NT2/D1 (cell line): ENCODE measurements at regions not wholly inside any gene's neighbourhood (a gene's known extent, or its start where the extent isn't known, plus 50 kb on each side); places are given as distances from the start of the nearest gene placed in this dataset.

Source experiments
- DNase-seq: peaks from one replicate; pipeline ENCODE4 v3.0.0-alpha.2; 2011; ENCODE audit warnings: low read depth, low spot score
- H3K27me3 ChIP-seq: 2 replicates; pipeline ENCODE4 v1.6.0; 2011; ENCODE audit warnings: mild to moderate bottlenecking; ENCODE audit not compliant: insufficient read length, insufficient read depth
- H3K36me3 ChIP-seq: 2 replicates; pipeline ENCODE4 v1.6.1; 2011; ENCODE audit warnings: mild to moderate bottlenecking, low read length, mixed read lengths; ENCODE audit not compliant: insufficient read depth, insufficient read length
- H3K4me1 ChIP-seq: 2 replicates; pipeline ENCODE4 v1.5.1; 2011; ENCODE audit not compliant: insufficient read depth, insufficient read length
- H3K4me3 ChIP-seq: 2 replicates; pipeline ENCODE4 v1.5.1; 2011; ENCODE audit warnings: low read depth; ENCODE audit not compliant: insufficient read length
- H3K9ac ChIP-seq: 2 replicates; pipeline ENCODE4 v1.6.0; 2011; ENCODE audit warnings: low read depth; ENCODE audit not compliant: insufficient read length
- H3K9me3 ChIP-seq: 2 replicates; pipeline ENCODE4 v1.5.1; 2011; ENCODE audit warnings: mild to moderate bottlenecking, low read length; ENCODE audit not compliant: insufficient read depth
- SUZ12 ChIP-seq: IDR thresholded peaks from 2 replicates; pipeline ENCODE4 v1.6.1; 2011; ENCODE audit not compliant: insufficient read length, insufficient read depth; ENCODE audit errors: extremely low read depth
- YY1 ChIP-seq: IDR thresholded peaks from 2 replicates; pipeline ENCODE4 v1.6.1; 2011; ENCODE audit not compliant: insufficient read length, insufficient read depth
- ZNF274 ChIP-seq: IDR thresholded peaks from 2 replicates; pipeline ENCODE4 v1.6.1; 2011; ENCODE audit warnings: mild to moderate bottlenecking, low read depth, low read length

GRCh38 chr18:24940416-24940815 is 411.6 kb downstream of the ZNF521 start:
- Histone ChIP-seq H3K4me3 (no peak overlapping the region), H3K9ac (no peak overlapping the region), H3K36me3 (no peaks in the 10 kb centered on the region), H3K27me3 (no peaks in the 10 kb centered on the region), H3K9me3 (no peaks in the 10 kb centered on the region), H3K4me1 (no peaks in the 10 kb centered on the region)
- DNase-seq, result no peak
- no peak for TF ChIP-seq ZNF274

GRCh38 chr18:24941174-24941951 is 410.6 kb downstream of the ZNF521 start:
- H3K4me3 ChIP-seq, result no peak overlapping the region
- TF ChIP-seq SUZ12, result no peak
- no peak for TF ChIP-seq YY1
- no peak for TF ChIP-seq ZNF274
- H3K9me3 ChIP-seq, result no peaks in the 10 kb centered on the region
- H3K36me3 ChIP-seq, result no peaks in the 10 kb centered on the region
- no peaks in the 10 kb centered on the region for H3K4me1 ChIP-seq
- H3K9ac ChIP-seq, result no peak overlapping the region
- DNase-seq, result no peak
- H3K27me3 ChIP-seq, result no peaks in the 10 kb centered on the region

- Histone ChIP-seq H3K9me3 (no peaks in the 10 kb centered on the region), H3K27me3 (no peaks in the 10 kb centered on the region), H3K4me3 (no peak overlapping the region), H3K9ac (no peak overlapping the region), H3K36me3 (no peaks in the 10 kb centered on the region), H3K4me1 (no peaks in the 10 kb centered on the region)
- DNase-seq, result no peak
- TF ChIP-seq YY1 (no peak), SUZ12 (no peak), ZNF274 (no peak)
These were observed 409.8 kb downstream of the ZNF521 start for GRCh38 chr18:24942144-24942543.

GRCh38 chr18:24947521-24948305 is 404.3 kb downstream of the ZNF521 start:
- Histone ChIP-seq H3K36me3 (no peaks in the 10 kb centered on the region), H3K4me3 (no peak overlapping the region), H3K9me3 (no peaks in the 10 kb centered on the region), H3K4me1 (no peaks in the 10 kb centered on the region), H3K9ac (no peak overlapping the region), H3K27me3 (no peaks in the 10 kb centered on the region)
- no peak for DNase-seq
- no peak for TF ChIP-seq YY1
- no peak for TF ChIP-seq SUZ12
- TF ChIP-seq ZNF274, result no peak

GRCh38 chr18:24949908-24950307 is 402.1 kb downstream of the ZNF521 start:
- Histone ChIP-seq H3K4me3 (no peak overlapping the region), H3K9me3 (no peaks in the 10 kb centered on the region), H3K27me3 (no peaks in the 10 kb centered on the region), H3K4me1 (no peaks in the 10 kb centered on the region), H3K9ac (no peak overlapping the region), H3K36me3 (no peaks in the 10 kb centered on the region)
- DNase-seq, result no peak
- TF ChIP-seq ZNF274 (no peak), SUZ12 (no peak), YY1 (no peak)

- DNase-seq, result no peak
- Histone ChIP-seq H3K4me3 (no peak overlapping the region), H3K9ac (no peak overlapping the region), H3K36me3 (no peaks in the 10 kb centered on the region), H3K4me1 (no peaks in the 10 kb centered on the region), H3K27me3 (no peaks in the 10 kb centered on the region), H3K9me3 (no peaks in the 10 kb centered on the region)
- TF ChIP-seq YY1 (no peak), ZNF274 (no peak), SUZ12 (no peak)
These were observed 397.6 kb downstream of the ZNF521 start for GRCh38 chr18:24954341-24954740.

- no peaks in the 10 kb centered on the region for H3K36me3 ChIP-seq
- H3K4me3 ChIP-seq, result no peak overlapping the region
- H3K9me3 ChIP-seq, result no peaks in the 10 kb centered on the region
- TF ChIP-seq SUZ12 (no peak), YY1 (no peak), ZNF274 (no peak)
- no peak overlapping the region for H3K9ac ChIP-seq
- no peak for DNase-seq
- no peaks in the 10 kb centered on the region for H3K4me1 ChIP-seq
- H3K27me3 ChIP-seq, result no peaks in the 10 kb centered on the region
These were observed 394.0 kb downstream of the ZNF521 start for GRCh38 chr18:24958001-24958400.

- Histone ChIP-seq H3K4me3 (no peak overlapping the region), H3K9me3 (no peaks in the 10 kb centered on the region), H3K4me1 (no peaks in the 10 kb centered on the region), H3K36me3 (no peaks in the 10 kb centered on the region), H3K27me3 (no peaks in the 10 kb centered on the region), H3K9ac (no peak overlapping the region)
- DNase-seq, result no peak
- no peak for TF ChIP-seq SUZ12
- no peak for TF ChIP-seq YY1
- TF ChIP-seq ZNF274, result no peak
These were observed 392.9 kb downstream of the ZNF521 start for GRCh38 chr18:24959051-24959476.
